ENCODE measurements at regions not wholly inside any gene's neighbourhood (a gene's known extent, or its start where the extent isn't known, plus 50 kb on each side); places are given as distances from the start of the nearest gene placed in this dataset.

DNA sequence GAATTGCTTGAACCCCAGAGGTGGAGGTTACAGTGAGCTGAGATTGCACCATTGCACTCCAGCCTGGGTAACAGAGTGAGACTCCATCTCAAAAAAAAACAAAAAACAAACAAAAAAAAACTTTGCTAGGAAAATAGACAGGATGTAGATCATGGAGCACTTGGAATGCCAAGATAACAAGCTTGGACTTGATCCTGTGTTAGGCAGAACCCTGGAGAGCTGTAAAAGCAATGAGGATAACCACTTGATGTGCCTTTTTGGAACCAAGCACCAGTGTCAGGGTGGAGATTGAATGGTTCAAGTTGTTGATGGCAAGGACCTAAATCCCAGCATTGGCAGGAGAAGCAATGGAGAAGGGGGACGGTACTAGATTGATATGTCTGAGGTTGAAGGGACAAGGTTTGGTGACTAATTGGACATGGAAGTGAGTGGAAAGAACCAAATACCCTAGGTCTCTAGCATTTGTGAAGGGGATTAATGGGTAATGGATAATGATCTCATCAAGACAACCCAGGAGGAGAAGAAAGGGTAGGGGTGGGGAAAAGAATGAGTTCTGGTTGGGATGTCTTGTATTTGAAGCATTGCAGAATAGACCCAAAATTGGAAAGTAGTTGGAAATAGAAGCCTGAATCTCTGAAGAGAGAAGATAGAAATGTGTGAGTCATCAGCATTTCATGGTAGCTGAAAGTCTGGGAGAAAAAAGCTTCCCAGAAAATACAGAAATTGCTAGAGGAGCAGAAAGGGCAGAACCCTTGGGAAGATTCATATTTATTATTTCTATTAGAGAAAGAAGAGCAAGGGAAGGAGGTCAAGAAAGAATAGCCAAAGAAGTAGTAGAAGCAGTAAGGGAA, 176.7 kb downstream of the NUAK1 start:
- H3K4me3 ChIP-seq (ENCODE audit: low read depth, low read length): no peak overlapping the region
- TF ChIP-seq, protein P1, sequence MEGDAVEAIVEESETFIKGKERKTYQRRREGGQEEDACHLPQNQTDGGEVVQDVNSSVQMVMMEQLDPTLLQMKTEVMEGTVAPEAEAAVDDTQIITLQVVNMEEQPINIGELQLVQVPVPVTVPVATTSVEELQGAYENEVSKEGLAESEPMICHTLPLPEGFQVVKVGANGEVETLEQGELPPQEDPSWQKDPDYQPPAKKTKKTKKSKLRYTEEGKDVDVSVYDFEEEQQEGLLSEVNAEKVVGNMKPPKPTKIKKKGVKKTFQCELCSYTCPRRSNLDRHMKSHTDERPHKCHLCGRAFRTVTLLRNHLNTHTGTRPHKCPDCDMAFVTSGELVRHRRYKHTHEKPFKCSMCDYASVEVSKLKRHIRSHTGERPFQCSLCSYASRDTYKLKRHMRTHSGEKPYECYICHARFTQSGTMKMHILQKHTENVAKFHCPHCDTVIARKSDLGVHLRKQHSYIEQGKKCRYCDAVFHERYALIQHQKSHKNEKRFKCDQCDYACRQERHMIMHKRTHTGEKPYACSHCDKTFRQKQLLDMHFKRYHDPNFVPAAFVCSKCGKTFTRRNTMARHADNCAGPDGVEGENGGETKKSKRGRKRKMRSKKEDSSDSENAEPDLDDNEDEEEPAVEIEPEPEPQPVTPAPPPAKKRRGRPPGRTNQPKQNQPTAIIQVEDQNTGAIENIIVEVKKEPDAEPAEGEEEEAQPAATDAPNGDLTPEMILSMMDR (IDR thresholded peaks at IDR 0.05; ENCODE audit: low read depth, low read length, missing control alignments): no peak
- in situ Hi-C loops (cut with HindIII; ENCODE audit: low sequenced_read_pairs): no loop called here
- no peak for DNase-seq (ENCODE audit: low read depth)

DNA sequence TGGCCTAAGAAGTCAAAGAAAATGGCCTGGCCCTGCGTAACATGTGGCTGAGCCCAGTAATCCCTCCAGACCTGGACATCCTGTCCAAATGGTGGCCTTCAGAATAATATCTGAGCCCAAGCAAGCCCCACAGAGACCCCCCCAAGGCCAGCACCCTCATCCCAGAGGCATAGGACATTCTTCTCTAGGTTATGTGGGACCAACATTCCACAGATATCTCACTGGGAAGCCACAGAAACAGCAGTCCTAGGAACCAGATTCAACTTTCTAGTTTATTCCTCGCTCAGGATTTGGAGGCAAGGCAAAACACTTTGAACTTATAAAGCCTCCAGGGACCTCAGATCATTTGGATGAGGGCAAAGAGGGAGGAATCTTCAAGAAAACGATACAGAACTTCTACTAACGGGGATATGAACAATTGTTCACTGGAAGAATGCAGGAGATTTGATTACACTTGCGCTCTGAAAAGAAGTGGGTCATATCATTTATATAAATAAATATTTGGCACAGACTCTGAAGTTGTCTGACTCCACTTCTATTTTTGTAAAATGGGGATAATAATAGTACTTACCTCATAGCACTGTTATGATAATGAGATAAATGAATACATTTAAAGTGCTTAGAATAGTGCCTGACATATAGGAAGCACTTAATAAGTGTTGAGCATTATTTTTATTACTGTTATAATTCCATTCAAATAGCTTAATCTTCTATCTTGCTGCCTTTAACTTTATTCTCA, 171.5 kb downstream of the NUAK1 start:
- DNase-seq (ENCODE audit: low read depth): no peak
- in situ Hi-C loops (cut with HindIII; ENCODE audit: low sequenced_read_pairs): no loop called here

DNA sequence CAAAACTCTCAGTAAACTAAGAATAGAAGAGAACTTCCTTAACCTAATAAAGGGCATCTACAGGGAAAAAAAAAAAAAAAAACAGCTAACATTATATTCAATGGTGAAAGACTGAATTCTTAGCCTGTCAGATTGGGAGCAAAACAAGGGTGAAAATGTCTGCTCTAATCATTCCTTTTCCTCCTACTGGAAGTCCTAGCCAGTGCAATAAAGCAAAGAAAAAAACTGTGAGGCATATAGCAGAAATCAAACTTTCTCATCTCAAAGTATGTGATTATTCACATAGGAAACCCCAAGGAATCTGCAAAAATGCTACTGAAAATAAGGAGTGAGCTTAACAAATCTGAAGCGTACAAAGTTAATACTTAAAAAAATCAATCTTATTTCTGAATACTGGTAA, 170.7 kb downstream of the NUAK1 start:
- TF ChIP-seq, protein P1 (IDR thresholded peaks at IDR 0.05; ENCODE audit: low read depth, low read length, missing control alignments): no peak
- H3K4me3 ChIP-seq (ENCODE audit: low read depth, low read length): no peak overlapping the region
- in situ Hi-C loops (cut with HindIII; ENCODE audit: low sequenced_read_pairs): no loop called here
- DNase-seq (ENCODE audit: low read depth): no peak

More for the DNA sequence above, 171.5 kb downstream of the NUAK1 start:
- TF ChIP-seq, protein P1 (IDR thresholded peaks at IDR 0.05; ENCODE audit: low read depth, low read length, missing control alignments): no peak
- no peak overlapping the region for H3K4me3 ChIP-seq (ENCODE audit: low read depth, low read length)

DNA sequence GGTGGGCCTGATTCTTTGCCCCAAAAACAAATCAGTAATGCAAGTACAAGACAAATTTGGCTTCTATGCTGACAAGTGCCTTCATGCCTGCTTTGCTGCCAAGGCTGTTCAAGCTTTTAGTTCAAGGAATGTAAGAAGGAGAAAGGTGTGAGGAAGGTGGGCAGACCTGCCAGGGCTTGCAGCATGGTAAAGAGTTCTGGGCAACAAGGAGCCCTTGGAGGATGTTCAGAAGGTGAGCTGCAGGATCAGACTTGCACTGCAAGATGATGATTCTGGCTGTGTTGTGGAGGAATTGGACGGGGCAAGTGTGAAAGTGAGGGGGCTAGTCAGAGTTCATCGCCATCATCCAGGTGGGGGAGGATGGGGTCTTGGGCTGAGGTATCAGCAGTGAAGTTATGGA, 167.9 kb downstream of the NUAK1 start:
- DNase-seq (ENCODE audit: low read depth): no peak
- in situ Hi-C loops (cut with HindIII; ENCODE audit: low sequenced_read_pairs): no loop called here
- TF ChIP-seq, protein P1 (IDR thresholded peaks at IDR 0.05; ENCODE audit: low read depth, low read length, missing control alignments): no peak

DNA sequence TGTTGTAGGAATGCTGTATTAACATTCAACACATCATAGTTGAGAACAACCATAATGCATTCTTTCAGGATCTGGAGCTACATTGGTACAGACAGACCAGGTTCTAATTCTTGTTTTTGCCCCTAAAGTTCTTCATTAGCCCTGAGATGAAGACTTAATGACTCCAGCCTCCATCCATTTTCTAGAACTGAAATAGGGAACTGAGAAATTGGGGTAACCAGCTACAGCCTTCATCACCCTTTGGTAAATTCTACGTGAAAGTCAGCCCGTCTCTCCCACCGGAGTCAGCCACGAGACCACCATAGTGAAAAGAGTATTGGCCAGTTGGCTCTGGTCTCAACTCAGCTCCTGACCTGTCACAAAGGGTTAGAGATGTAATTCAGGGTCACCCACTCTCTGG, 164.0 kb downstream of the NUAK1 start:
- in situ Hi-C loops (cut with HindIII; ENCODE audit: low sequenced_read_pairs): no loop called here
- DNase-seq (ENCODE audit: low read depth): no peak
- H3K4me3 ChIP-seq (ENCODE audit: low read depth, low read length): no peak overlapping the region
- TF ChIP-seq, protein P1 (IDR thresholded peaks at IDR 0.05; ENCODE audit: low read depth, low read length, missing control alignments): no peak

More for the DNA sequence above, 167.9 kb downstream of the NUAK1 start:
- no peak overlapping the region for H3K4me3 ChIP-seq (ENCODE audit: low read depth, low read length)

DNA sequence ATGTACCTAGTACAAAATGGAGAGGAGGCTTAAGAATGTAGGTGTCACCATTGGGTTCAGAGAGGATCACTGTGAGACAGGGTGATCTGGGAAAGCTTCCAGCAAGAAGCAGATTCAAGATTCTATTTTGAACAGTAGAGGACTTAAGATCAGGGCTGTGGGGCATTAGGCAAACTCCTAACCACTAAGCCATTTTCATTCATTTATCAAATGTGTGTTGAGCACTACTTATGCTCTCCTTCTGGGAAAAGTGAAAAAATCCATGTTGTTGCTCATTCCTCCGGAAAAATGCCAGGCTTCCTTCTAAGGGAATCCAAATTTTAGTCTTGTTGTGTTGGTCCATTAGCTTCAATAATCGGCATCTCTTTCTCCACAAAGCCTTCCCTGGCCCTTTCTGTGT, 163.4 kb downstream of the NUAK1 start:
- in situ Hi-C loops (cut with HindIII; ENCODE audit: low sequenced_read_pairs): no loop called here
- H3K4me3 ChIP-seq (ENCODE audit: low read depth, low read length): no peak overlapping the region
- DNase-seq (ENCODE audit: low read depth): no peak
- TF ChIP-seq, protein P1 (IDR thresholded peaks at IDR 0.05; ENCODE audit: low read depth, low read length, missing control alignments): no peak
